Stimulated activated CD8-positive, alpha-beta memory T cell treated with anti-CD3 and anti-CD28 coated beads, Interleukin-7, amount 100 ng/mL, for 48 hours (primary cell): ENCODE measurements at regions not wholly inside any gene's neighbourhood (a gene's known extent, or its start where the extent isn't known, plus 50 kb on each side); places are given as distances from the start of the nearest gene placed in this dataset.

ENCODE experiments used
- DNase-seq, 2 donors: peaks; one replicate each; pipeline ENCODE4 v3.0.0-alpha.2; 2020; ENCODE audit warnings: low read depth in 1 of 2; ENCODE audit errors: extremely low read depth in 1 of 2

DNA sequence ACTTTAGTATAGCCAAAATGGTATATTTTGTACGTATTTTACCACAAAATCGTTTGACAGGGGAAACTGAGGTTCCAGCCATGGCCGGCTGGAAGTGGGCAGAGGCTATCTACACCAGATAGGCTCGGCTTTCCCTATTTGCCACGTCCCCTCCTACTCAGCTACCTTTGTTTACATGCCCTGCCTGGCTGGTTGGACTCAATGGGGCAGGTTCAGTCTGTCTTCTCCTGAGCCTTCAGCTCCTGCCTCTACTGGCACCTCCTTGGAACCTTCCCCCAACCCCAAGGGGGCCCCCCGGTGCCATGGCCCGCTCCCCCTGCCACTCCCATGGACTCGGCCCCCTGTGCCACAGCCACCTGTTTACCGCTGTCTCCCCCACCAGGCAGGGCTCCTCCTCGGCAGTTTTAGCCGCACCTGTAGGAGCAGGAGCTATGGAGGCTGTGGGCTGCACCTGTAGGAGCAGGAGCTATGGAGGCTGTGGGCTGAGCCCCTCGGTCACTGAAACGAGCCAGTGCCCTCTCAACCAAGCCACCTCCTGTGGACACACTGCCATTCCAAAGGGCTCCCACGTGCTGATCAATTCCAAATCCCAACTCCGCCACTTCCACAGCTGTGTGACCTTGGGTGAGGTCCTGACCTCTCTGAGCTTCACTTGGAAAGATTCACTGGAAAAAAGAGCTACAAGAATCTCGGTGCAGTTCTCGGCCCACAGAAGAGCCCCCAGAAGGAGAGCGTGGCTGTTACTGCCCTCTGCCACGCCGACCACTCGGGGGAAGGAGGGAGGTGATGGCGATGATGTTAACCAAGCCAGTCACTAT lies 62.2 kb downstream of the NCOR2 start:
- no peak for DNase-seq

- no peak for DNase-seq
These were observed 63.0 kb downstream of the NCOR2 start for GRCh38 chr12:124504273-124505000.

DNA sequence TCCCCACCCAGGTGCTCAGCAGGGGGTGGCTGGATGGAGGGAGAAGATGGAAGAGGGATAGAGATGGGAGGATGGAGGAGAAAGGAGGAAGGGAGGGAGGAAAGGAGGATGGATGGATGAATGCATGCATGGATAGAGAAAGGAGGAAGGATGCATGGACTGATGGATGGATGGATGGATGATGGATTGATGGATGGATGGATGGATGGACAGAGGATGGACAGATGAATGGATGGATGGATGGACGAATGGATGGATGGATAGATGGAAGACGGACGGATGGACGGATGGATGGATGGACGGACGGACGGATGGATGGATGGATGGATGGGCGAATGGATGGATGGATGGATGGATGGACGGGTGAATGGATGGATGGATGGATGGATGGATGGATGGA lies 64.1 kb downstream of the NCOR2 start:
- DNase-seq: no peak

DNA sequence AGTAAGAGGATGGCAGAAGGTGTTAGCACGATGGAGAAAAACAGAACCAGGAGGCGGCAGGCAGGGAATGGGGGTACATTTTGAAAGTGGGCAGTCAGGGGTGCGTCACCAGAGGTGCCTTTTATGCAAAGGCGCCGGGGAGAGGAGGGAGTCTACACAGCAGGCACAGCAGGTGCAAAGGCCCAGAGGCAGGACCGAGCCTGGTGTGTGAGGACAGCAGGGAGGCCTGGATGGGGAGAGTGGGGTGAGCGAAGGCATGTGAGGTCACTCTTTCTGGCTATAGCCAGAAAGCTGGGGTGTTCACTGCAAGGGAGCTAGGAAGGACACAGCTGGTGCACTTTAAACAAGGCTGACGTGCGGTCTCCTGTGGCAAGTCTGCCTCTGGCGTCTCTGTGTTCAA lies 65.0 kb downstream of the NCOR2 start:
- no peak for DNase-seq

GRCh38 chr12:124501827-124502226 lies 65.6 kb downstream of the NCOR2 start:
- DNase-seq: no peak

DNA sequence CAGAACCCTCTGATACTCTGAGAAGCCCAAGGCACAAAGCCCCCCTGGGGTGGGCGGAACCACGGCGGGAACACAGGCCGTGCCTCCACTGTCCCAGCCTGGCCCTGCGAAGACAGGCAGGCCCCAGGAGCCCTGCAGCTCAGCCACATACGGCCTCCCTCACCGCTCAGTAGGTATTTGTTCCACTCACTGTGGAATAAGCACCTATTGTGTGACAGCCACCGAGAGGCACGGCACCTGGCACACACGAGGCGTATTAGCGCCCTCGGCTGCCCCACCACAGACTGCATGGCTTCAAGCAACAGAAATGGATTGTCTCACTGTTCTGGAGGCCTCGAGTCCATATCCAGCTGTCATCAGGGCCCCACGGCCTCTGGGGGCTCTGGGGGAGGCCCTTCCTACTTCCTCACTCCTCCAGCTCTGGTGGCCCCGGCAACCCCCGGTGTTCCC lies 66.3 kb downstream of the NCOR2 start:
- no peak for DNase-seq

GRCh38 chr12:124499898-124500244 lies 67.5 kb downstream of the NCOR2 start:
- no peak for DNase-seq

GRCh38 chr12:124499190-124499753 lies 68.1 kb downstream of the NCOR2 start:
- DNase-seq: no peak

- no peak for DNase-seq
These were observed 68.9 kb downstream of the NCOR2 start for GRCh38 chr12:124498275-124499189.

DNA sequence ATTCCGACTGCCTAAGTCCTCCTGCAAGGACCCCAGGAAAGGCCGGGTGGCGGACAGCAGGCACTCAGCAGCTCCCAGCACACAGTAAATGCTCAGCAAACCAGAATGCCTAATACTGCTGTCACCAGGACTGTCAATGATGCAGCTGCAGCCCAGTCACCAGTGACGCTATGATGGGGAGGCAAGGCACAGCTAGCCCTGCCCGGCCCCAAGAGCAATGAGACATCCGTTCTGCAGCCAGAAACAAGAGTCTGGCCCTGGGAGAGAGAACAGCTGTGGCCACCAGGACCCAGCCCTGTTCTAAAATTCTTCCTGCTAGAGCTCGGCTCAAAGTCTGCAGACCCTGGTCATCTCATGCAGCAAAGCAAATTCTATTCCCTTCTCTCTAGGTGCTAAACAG lies 69.8 kb downstream of the NCOR2 start:
- DNase-seq: no peak

- DNase-seq: no peak
These were observed 70.4 kb downstream of the NCOR2 start for GRCh38 chr12:124497039-124497438.

GRCh38 chr12:124496584-124496983 lies 70.8 kb downstream of the NCOR2 start:
- no peak for DNase-seq

DNA sequence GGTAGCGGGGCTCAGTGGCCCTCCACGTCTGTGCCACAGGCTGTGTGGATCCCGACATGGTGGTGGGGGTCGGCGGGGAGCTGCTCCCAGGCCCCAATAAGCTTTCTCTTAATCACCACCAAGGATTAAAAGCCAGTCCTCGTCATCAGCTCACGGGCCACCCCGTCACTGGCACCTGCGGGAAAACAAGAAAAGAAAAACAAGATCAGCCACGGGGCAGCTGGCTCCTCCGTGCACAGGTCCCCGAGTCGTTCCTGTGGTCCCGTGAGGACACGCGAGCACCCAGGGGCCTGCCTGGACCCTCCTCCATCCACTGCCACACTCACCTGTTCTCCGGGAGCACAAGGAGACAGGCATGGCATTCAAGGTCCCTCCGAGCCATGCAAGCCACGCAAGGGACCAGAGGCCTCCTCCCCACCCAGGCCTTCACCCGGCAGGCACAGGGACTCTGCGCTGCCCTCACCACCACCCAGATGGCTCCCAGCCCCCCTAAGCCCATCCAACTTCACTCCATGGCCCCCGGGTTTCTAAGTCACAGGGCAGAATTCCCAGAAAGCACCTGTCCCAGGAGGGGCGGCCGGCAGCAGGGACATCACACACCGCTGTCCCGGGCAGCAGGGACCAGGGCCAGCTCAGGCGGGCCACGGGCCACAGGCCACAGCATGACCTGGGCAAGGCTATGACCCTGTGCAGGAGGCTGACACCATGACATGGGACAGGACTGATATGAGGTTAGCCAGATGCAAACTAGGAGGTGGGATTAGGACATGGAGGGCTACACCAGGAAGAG lies 72.0 kb downstream of the NCOR2 start:
- no peak for DNase-seq

DNA sequence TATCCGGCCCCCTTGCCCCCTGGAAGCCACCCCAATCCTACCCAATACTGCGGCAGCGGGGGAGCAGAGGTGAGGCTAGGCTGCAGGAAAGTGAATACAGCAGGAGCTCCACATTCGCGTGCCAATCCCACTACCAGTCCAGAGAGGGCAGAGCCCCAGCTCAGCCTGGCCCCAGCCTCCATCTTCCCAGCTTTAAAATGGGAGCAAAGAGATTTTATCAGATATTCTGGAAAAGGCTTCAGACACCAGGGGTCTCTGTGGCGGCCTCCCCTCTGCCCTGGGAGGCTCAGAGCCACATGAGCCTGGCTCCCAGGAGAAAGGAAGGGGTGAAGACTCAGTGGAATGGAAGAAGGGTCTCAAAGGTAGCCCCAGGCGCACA lies 72.7 kb downstream of the NCOR2 start:
- no peak for DNase-seq

GRCh38 chr12:124493809-124494750 lies 73.3 kb downstream of the NCOR2 start:
- peak; percentile 56 to 74 for DNase-seq

- DNase-seq: no peak
These were observed 74.3 kb downstream of the NCOR2 start for GRCh38 chr12:124492879-124493808.

DNA sequence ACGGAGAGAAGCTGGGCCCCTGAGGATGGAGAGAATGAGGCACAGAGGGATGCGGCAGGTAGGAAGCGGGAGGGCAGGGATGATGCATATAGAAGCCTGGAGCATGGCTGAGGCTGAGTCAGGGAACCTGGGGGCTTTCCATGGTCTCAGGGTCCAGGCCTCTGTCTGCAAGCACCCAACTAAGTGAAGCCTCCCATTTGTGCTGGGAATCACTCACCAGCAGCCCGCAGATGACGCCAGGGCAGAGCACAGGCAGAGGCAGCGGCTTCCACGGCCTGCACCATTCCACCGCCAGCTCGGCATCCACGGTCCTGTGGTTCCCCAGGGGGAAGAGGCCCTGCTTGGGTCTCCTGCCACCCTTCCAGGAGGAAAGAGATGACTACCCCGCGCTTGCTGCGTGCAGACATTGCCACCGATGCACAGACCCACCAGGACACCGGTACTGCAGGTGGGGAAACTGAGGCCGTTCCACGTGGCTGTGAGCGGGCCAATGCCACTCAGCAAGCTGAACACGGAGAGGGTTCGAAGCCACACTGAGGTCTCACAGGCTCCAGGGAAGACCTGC lies 75.5 kb downstream of the NCOR2 start:
- no peak for DNase-seq

DNA sequence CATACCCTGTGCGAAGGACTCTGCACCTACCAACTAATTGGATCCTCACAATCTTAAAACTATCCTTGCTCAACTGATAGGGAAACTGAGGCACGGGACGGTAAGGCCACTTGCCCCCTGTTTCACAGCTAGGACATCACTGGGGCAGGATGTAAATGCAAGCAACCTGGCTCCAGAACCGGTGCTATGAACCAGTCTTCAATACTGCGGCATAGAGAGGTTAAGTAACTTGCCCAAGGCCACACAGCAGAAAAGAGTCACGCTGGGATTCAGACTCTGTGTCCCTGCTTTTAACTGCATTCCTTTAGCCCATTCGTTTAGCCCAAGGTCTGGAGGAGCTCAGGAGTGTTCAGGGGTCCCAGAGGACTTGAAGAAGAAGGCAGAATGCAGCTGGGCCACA lies 76.1 kb downstream of the NCOR2 start:
- no peak for DNase-seq
